ENCODE measurements at regions not wholly inside any gene's neighbourhood (a gene's known extent, or its start where the extent isn't known, plus 50 kb on each side); places are given as distances from the start of the nearest gene placed in this dataset.

- peak; percentile 7 for DNase-seq (ENCODE audit: low spot score)
- no peak for ATAC-seq (ENCODE audit: low FRiP score)
- TF ChIP-seq CTCF (IDR thresholded peaks at IDR 0.05) = no peak
Measured at GRCh38 chr22:44400763-44401060, 88.0 kb upstream of the SHISAL1 start.

GRCh38 chr22:44399906-44400762, 87.4 kb upstream of the SHISAL1 start:
- DNase-seq (ENCODE audit: low spot score) (peak; percentile 9), ATAC-seq (ENCODE audit: low FRiP score) (no peak)
- no peak for TF ChIP-seq CTCF (IDR thresholded peaks at IDR 0.05)

DNA sequence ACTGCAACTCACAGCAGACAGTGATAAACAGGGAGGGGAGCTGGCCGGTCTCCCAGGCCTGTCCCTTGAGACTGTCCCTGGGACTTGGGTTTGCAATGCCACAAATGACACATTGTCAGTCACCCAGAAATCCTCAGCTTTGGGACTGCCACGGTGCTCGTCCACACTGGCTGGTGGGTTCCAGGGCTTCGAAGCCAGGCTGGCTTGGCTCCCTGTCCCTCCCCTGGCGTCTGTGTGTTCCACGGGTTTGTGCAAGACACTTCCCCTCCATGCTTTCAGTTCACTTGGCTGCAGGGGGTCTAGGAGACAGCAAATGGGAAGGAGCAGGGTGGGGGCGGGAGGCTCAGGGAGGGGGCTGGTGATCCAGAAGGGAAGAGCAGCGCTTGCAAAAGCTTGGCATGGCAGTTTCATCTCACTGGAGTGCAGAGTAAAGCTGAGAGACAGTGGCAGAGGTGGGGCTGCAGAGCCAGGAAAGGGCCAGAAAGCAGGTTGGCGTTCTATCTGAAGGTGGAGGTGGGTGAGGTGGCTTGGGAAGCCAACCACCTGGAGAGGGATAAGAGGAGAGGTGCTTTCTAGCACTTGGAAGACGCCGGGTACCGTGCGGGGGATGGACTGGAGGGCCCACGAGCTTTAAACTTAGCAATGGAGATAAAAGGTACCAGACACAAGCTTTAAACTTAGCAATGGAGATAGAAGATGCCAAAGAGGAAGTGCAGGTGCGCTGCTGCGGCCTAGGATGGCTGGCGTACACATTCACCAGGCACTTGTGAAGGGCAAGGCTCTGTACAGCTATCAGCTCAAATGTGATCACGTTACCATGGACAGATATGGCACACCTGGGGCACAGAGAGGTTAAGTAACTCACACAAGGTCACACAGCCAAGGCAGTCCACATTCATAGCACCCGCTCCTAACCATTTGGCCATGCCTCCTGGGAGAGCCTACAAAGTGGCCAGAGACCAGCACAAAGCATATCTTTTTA, 86.4 kb upstream of the SHISAL1 start:
- peak; percentile 10 for DNase-seq (ENCODE audit: low spot score)
- no peak for TF ChIP-seq CTCF (IDR thresholded peaks at IDR 0.05)
- no peak for ATAC-seq (ENCODE audit: low FRiP score)

DNA sequence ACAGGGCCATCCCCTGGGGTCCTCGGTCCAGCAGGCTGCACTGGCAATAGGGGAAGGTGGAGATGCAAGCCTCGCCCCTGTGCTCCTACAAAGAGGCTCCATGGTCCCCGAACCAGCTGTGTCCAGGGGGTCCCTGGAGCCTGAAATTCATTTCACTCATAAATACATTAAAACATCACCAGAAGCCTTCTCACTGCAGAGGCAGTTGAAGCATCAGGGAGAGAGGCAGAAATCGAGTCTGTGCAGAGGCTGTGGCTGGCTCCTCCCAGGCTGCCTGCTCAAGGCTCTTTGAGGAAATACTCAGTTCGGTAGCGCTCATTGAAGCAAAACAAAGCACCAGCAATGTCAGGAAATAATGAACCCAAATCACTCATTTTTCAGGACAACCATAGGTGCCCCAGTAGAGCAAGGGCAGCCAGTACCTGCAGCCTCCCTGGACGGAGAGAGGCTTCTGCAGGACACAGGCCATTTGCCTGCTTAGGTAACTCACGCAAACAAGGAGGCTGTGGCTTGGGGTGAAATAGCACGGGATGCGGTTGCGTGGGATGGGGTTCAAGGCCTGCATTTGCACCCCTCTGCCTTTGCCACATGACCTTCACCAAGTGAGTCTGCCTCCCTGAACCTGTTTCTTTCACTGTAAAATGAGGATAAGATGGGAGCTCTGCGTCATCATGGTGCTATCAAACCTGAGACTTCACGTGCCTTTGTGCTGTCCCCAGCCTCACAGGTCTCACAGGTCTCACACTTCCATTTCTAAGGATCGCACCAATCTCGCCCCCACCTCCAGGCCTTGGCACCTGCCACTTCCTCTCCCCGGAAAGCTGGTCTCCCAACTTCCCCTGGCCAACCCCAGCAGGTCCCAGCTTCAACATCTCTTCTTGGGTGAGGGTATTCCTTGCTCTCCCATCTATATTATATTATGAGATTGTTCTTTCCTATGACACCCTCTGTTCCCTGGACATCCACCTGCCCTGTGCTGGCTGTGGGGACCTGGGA, 84.3 kb upstream of the SHISAL1 start:
- no peak for ATAC-seq (ENCODE audit: low FRiP score)
- TF ChIP-seq CTCF (IDR thresholded peaks at IDR 0.05) = no peak
- DNase-seq (ENCODE audit: low spot score) = peak; percentile 8

- no peak for TF ChIP-seq CTCF (IDR thresholded peaks at IDR 0.05)
- no peak for ATAC-seq (ENCODE audit: low FRiP score)
Measured at GRCh38 chr22:44396021-44396726, 83.4 kb upstream of the SHISAL1 start.

More at GRCh38 chr22:44396021-44396726, 83.4 kb upstream of the SHISAL1 start:
- peak; percentile 11 for DNase-seq (ENCODE audit: low spot score)
